OCI-LY3 (cell line): ENCODE measurements at regions not wholly inside any gene's neighbourhood (a gene's known extent, or its start where the extent isn't known, plus 50 kb on each side); places are given as distances from the start of the nearest gene placed in this dataset.

Experiments used
- H2AFZ ChIP-seq: fragments of 200-600, 300-600 bp; shearing (Covaris generic); 2 replicates; pipeline ENCODE4 v1.6.0; 2014; ENCODE audit warnings: antibody characterized with exemption, low read depth, low read length
- H3K27ac ChIP-seq: fragments of 200-600, 300-600 bp; sonication (generic); 2 replicates; pipeline ENCODE4 v1.5.1; 2014; ENCODE audit warnings: mild to moderate bottlenecking, low read length, moderate library complexity, mixed read lengths
- H3K27me3 ChIP-seq: fragments of 200-600, 300-600 bp; sonication (generic); 2 replicates; pipeline ENCODE4 v1.6.1; 2014; ENCODE audit warnings: low read depth, low read length, mixed read lengths
- H3K36me3 ChIP-seq: fragments of 200-600, 300-600 bp; sonication (generic); replicated peaks from 2 replicates; pipeline ENCODE3; 2014; ENCODE audit warnings: low read depth, low read length, mixed read lengths
- H3K4me1 ChIP-seq: fragments of 300-600, 200-600 bp; sonication (generic); 2 replicates; pipeline ENCODE4 v1.6.1; 2014; ENCODE audit warnings: low read length, mixed read lengths
- H3K4me2 ChIP-seq: fragments of 200-600, 300-600 bp; sonication (generic); 2 replicates; pipeline ENCODE4 v1.6.1; 2014; ENCODE audit warnings: low read length, mixed read lengths
- H3K4me3 ChIP-seq: fragments of 300-600, 200-600 bp; sonication (generic); 2 replicates; pipeline ENCODE4 v1.5.1; 2014; ENCODE audit warnings: antibody characterized with exemption, mild to moderate bottlenecking, low read length, moderate library complexity
- H3K79me2 ChIP-seq: fragments of 300-600, 200-600 bp; shearing (Covaris generic); 2 replicates; pipeline ENCODE4 v1.6.1; 2014; ENCODE audit warnings: mild to moderate bottlenecking, low read length, mixed read lengths
- H3K9ac ChIP-seq: fragments of 300-600, 200-600 bp; shearing (Covaris generic); 2 replicates; pipeline ENCODE4 v1.6.0; 2014; ENCODE audit warnings: mild to moderate bottlenecking, low read length, moderate library complexity
- H3K9me3 ChIP-seq: fragments of 200-600, 300-600 bp; shearing (Covaris generic); 2 replicates; pipeline ENCODE4 v1.6.1; 2014; ENCODE audit warnings: low read length, mixed read lengths; ENCODE audit not compliant: insufficient read depth
- H4K20me1 ChIP-seq: fragments of 200-600, 300-600 bp; sonication (generic); 2 replicates; pipeline ENCODE4 v1.6.1; 2016; ENCODE audit warnings: low read length, mixed read lengths; ENCODE audit not compliant: insufficient read depth
- CTCF ChIP-seq: fragments of 200-600, 300-600 bp; sonication (generic); IDR thresholded peaks from 2 replicates; pipeline ENCODE4 v1.5.1; 2014; ENCODE audit warnings: antibody characterized with exemption, low read length, low read depth
- EZH2phosphoT487 ChIP-seq: fragments of 200-600 bp; shearing (Covaris generic); IDR thresholded peaks from 2 replicates; pipeline ENCODE4 v1.6.1; 2018; ENCODE audit warnings: antibody characterized with exemption, mixed run types, low read depth

- Histone ChIP-seq H3K4me2 (no peak overlapping the region), H3K27ac (no peak overlapping the region), H3K36me3 (no peaks in the 10 kb centered on the region), H3K9me3 (no peaks in the 10 kb centered on the region), H2AFZ (no peak overlapping the region), H4K20me1 (no peaks in the 10 kb centered on the region), H3K79me2 (no peaks in the 10 kb centered on the region), H3K9ac (no peak overlapping the region), H3K4me1 (no peaks in the 10 kb centered on the region), H3K4me3 (no peak overlapping the region), H3K27me3 (no peaks in the 10 kb centered on the region)
- no peak for TF ChIP-seq EZH2phosphoT487
- no peak for TF ChIP-seq CTCF
These were observed 177.8 kb downstream of the RPS29 start for GRCh38 chr14:49408187-49408933.

GRCh38 chr14:49405291-49405690 is 180.9 kb downstream of the RPS29 start:
- H2AFZ ChIP-seq = no peak overlapping the region
- no peaks in the 10 kb centered on the region for H3K27me3 ChIP-seq
- H3K79me2 ChIP-seq = no peaks in the 10 kb centered on the region
- H3K4me1 ChIP-seq = no peaks in the 10 kb centered on the region
- no peak overlapping the region for H3K27ac ChIP-seq
- no peaks in the 10 kb centered on the region for H3K9me3 ChIP-seq
- no peaks in the 10 kb centered on the region for H3K36me3 ChIP-seq
- H3K4me2 ChIP-seq = no peak overlapping the region
- no peak for TF ChIP-seq EZH2phosphoT487
- TF ChIP-seq CTCF = no peak
- H3K9ac ChIP-seq = no peak overlapping the region
- H3K4me3 ChIP-seq = no peak overlapping the region
- no peaks in the 10 kb centered on the region for H4K20me1 ChIP-seq

- Histone ChIP-seq H3K9me3 (no peaks in the 10 kb centered on the region), H2AFZ (no peak overlapping the region), H3K79me2 (no peaks in the 10 kb centered on the region), H3K27me3 (no peaks in the 10 kb centered on the region), H3K36me3 (no peaks in the 10 kb centered on the region), H3K9ac (no peak overlapping the region), H3K27ac (no peak overlapping the region), H3K4me2 (no peak overlapping the region), H4K20me1 (no peaks in the 10 kb centered on the region), H3K4me1 (no peaks in the 10 kb centered on the region), H3K4me3 (no peak overlapping the region)
- no peak for TF ChIP-seq EZH2phosphoT487
- TF ChIP-seq CTCF = no peak
These were observed 184.8 kb downstream of the RPS29 start for GRCh38 chr14:49401373-49401772.

- Histone ChIP-seq H3K36me3 (no peaks in the 10 kb centered on the region), H4K20me1 (no peaks in the 10 kb centered on the region), H3K9ac (no peak overlapping the region), H3K9me3 (no peaks in the 10 kb centered on the region), H3K27me3 (no peaks in the 10 kb centered on the region), H3K79me2 (no peaks in the 10 kb centered on the region), H2AFZ (no peak overlapping the region), H3K4me1 (no peaks in the 10 kb centered on the region), H3K4me3 (no peak overlapping the region), H3K4me2 (no peak overlapping the region), H3K27ac (no peak overlapping the region)
- TF ChIP-seq EZH2phosphoT487 (no peak), CTCF (no peak)
These were observed 189.4 kb downstream of the RPS29 start for GRCh38 chr14:49396801-49397200.
